MM.1S (cell line): ENCODE measurements at regions not wholly inside any gene's neighbourhood (a gene's known extent, or its start where the extent isn't known, plus 50 kb on each side); places are given as distances from the start of the nearest gene placed in this dataset.

Experiments used
- EZH2 ChIP-seq: fragments of 300-600 bp; sonication (generic); optimal IDR thresholded peaks from 2 replicates; pipeline ENCODE3; 2017; ENCODE audit warnings: low read depth, mild to moderate bottlenecking, antibody characterized with exemption, low read length, mixed read lengths
- EZH2phosphoT487 ChIP-seq: fragments of 300-600 bp; sonication (generic); IDR thresholded peaks from 2 replicates; pipeline ENCODE4 v1.6.1; 2018; ENCODE audit warnings: antibody characterized with exemption, low read length
- TF ChIP-seq, protein P1 (sequence below): fragments of 300-600 bp; sonication (generic); IDR thresholded peaks from 2 replicates; pipeline ENCODE4 v1.5.1; 2016; ENCODE audit warnings: antibody characterized with exemption, low read length, mixed read lengths

DNA sequence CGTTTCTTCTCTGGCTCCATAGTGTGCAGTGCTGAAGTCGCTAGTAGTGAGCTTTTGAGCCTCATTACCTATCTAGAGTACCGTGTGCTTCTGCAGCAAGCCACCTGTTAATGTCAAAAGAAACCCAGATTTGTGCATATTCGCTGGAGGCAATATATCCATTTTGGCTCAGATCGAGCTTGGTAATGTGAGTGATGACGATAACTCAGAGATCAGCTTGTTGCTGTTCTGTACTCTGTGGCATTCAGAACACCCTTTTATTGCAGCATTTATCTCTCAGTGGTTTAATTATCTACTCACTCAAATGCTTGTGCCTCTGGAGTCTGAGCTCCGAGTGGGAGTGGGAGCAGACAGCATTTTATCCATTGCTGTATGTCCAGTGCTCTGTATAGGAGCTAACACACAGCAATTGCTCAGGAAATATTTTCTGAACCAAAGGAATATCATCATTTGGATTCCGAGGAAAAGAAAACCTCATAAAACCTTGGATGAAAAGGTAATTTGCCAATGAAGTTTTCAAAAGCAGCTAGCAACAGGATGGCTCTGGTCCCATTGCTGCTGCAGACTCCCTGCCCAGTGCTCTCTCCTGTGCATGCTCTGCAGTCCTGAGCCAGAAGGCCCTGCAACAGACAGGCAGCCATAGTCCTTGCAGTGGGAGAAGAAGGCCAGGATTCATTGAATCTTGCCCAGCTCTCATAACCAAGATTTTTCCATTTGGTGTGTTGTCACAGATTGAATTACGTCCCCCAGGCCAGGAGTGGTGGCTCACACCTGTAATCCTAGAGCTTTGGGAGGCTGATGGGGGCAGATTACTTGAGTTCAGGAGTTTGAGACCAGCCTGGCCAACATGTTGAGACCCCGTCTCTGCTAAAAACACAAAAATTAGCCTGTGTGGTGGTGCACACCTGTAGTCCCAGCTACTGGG, 183.8 kb downstream of the MYCN start:
- TF ChIP-seq, protein P1, sequence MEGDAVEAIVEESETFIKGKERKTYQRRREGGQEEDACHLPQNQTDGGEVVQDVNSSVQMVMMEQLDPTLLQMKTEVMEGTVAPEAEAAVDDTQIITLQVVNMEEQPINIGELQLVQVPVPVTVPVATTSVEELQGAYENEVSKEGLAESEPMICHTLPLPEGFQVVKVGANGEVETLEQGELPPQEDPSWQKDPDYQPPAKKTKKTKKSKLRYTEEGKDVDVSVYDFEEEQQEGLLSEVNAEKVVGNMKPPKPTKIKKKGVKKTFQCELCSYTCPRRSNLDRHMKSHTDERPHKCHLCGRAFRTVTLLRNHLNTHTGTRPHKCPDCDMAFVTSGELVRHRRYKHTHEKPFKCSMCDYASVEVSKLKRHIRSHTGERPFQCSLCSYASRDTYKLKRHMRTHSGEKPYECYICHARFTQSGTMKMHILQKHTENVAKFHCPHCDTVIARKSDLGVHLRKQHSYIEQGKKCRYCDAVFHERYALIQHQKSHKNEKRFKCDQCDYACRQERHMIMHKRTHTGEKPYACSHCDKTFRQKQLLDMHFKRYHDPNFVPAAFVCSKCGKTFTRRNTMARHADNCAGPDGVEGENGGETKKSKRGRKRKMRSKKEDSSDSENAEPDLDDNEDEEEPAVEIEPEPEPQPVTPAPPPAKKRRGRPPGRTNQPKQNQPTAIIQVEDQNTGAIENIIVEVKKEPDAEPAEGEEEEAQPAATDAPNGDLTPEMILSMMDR = no peak
- no peak for TF ChIP-seq EZH2
- no peak for TF ChIP-seq EZH2phosphoT487
